Endodermal cell (in vitro differentiated cells): ENCODE measurements at regions not wholly inside any gene's neighbourhood (a gene's known extent, or its start where the extent isn't known, plus 50 kb on each side); places are given as distances from the start of the nearest gene placed in this dataset.
A peak's percentile ranks its signal among the peaks of the same experiment; 100 is the strongest.

Source experiments
- DNase-seq: peaks from one replicate; pipeline ENCODE4 v3.0.0-alpha.2; 2017
- H3K27ac ChIP-seq: 2 replicates; pipeline ENCODE4 v1.5.1; 2013; ENCODE audit warnings: mild to moderate bottlenecking, low read depth, low read length, moderate library complexity
- H3K27me3 ChIP-seq: 2 replicates; pipeline ENCODE4 v1.6.1; 2013; ENCODE audit warnings: mild to moderate bottlenecking, low read length, moderate library complexity; ENCODE audit not compliant: insufficient read depth, control insufficient read depth, poor library complexity, severe bottlenecking
- H3K36me3 ChIP-seq: 2 replicates; pipeline ENCODE4 v1.7.0; 2013; ENCODE audit warnings: mild to moderate bottlenecking, low read length, moderate library complexity; ENCODE audit not compliant: control insufficient read depth, insufficient read depth
- H3K4me1 ChIP-seq: one replicate; pipeline ENCODE4 v1.7.0; 2013; ENCODE audit warnings: low read length; ENCODE audit not compliant: control insufficient read depth, insufficient read depth
- H3K4me3 ChIP-seq: 2 replicates; pipeline ENCODE4 v1.5.1; 2013; ENCODE audit warnings: mild to moderate bottlenecking, low read length, moderate library complexity
- H3K9ac ChIP-seq: 2 replicates; pipeline ENCODE4 v1.6.1; 2013; ENCODE audit warnings: mild to moderate bottlenecking, low read length, moderate library complexity; ENCODE audit not compliant: poor library complexity, severe bottlenecking; ENCODE audit errors: extremely low read depth
- H3K9me3 ChIP-seq: 2 replicates; pipeline ENCODE4 v1.6.1; 2013; ENCODE audit warnings: mild to moderate bottlenecking, low read length, moderate library complexity; ENCODE audit not compliant: control insufficient read depth
- H3K27ac Mint-ChIP-seq: 2 replicates; pipeline ENCODE4 v1.8.0; 2020; ENCODE audit warnings: mixed read lengths
- H3K27me3 Mint-ChIP-seq: 2 replicates; pipeline ENCODE4 v1.8.0; 2021; ENCODE audit warnings: mild to moderate bottlenecking, mixed read lengths; ENCODE audit not compliant: insufficient read depth
- H3K36me3 Mint-ChIP-seq: 2 replicates; pipeline ENCODE4 v1.8.0; 2020; ENCODE audit warnings: low read depth, mixed read lengths
- H3K4me1 Mint-ChIP-seq: 2 replicates; pipeline ENCODE4 v1.8.0; 2020; ENCODE audit warnings: mixed read lengths
- H3K4me3 Mint-ChIP-seq: 2 replicates; pipeline ENCODE4 v1.8.0; 2020; ENCODE audit warnings: mild to moderate bottlenecking, moderate library complexity, mixed read lengths
- H3K9me3 Mint-ChIP-seq: 2 replicates; pipeline ENCODE4 v1.8.0; 2020; ENCODE audit warnings: mild to moderate bottlenecking, mixed read lengths
- CTCF ChIP-seq: fragments of 200-600 bp; sonication (generic); conservative IDR thresholded peaks from 2 replicates; pipeline ENCODE4 v1.5.0; 2021; ENCODE audit warnings: antibody characterized with exemption, mild to moderate bottlenecking
- WGBS, 2 experiments: methylation state at CpG; one replicate each; pipeline versions ENCODE4 v1.1.5 to v1.1.7; 2013; ENCODE audit warnings: missing lambda C conversion rate in 2 of 2, mixed read lengths in 1 of 2; ENCODE audit not compliant: insufficient coverage in 1 of 2, insufficient read length in 1 of 2; 5-methylcytosine and 5-hydroxymethylcytosine counted together

- H3K4me1 Mint-ChIP-seq = peaks cover 3% of the 10 kb centered on the region
- Histone ChIP-seq H3K9ac (no peak overlapping the region), H3K4me3 (no peak overlapping the region), H3K36me3 (no peaks in the 10 kb centered on the region), H3K9me3 (peaks cover 10% of the 10 kb centered on the region), H3K27ac (no peak overlapping the region), H3K4me1 (no peaks in the 10 kb centered on the region), H3K27me3 (no peaks in the 10 kb centered on the region)
- 90% methylated on average over 3 of the region's 3 CpGs; no CpG with 5 or more reads in 1 of the 2 experiments for WGBS, 2 experiments
- no peaks in the 10 kb centered on the region for H3K27me3 Mint-ChIP-seq
- H3K9me3 Mint-ChIP-seq = no peaks in the 10 kb centered on the region
- no peaks in the 10 kb centered on the region for H3K36me3 Mint-ChIP-seq
- DNase-seq = peak; percentile 82
- H3K4me3 Mint-ChIP-seq = no peak overlapping the region
- TF ChIP-seq CTCF = peak; percentile 51
- H3K27ac Mint-ChIP-seq = no peak overlapping the region
Observed at GRCh38 chr4:36420111-36420679, 138.8 kb downstream of the DTHD1 start.

GRCh38 chr4:36422607-36423006 lies 141.2 kb downstream of the DTHD1 start:
- Histone ChIP-seq H3K4me3 (no peak overlapping the region), H3K9ac (no peak overlapping the region), H3K27me3 (no peaks in the 10 kb centered on the region), H3K27ac (no peak overlapping the region), H3K9me3 (peaks cover 10% of the 10 kb centered on the region), H3K36me3 (no peaks in the 10 kb centered on the region), H3K4me1 (no peaks in the 10 kb centered on the region)
- H3K4me3 Mint-ChIP-seq = no peak overlapping the region
- H3K9me3 Mint-ChIP-seq = no peaks in the 10 kb centered on the region
- no peak for TF ChIP-seq CTCF
- 94% methylated on average over 2 of the region's 2 CpGs; no CpG with 5 or more reads in 1 of the 2 experiments for WGBS, 2 experiments
- no peak overlapping the region for H3K27ac Mint-ChIP-seq
- peaks cover 3% of the 10 kb centered on the region for H3K4me1 Mint-ChIP-seq
- H3K36me3 Mint-ChIP-seq = no peaks in the 10 kb centered on the region
- no peaks in the 10 kb centered on the region for H3K27me3 Mint-ChIP-seq
- DNase-seq = no peak

- Histone ChIP-seq H3K9ac (no peak overlapping the region), H3K4me1 (no peaks in the 10 kb centered on the region), H3K27ac (no peak overlapping the region), H3K36me3 (no peaks in the 10 kb centered on the region), H3K9me3 (no peaks in the 10 kb centered on the region), H3K27me3 (no peaks in the 10 kb centered on the region), H3K4me3 (no peak overlapping the region)
- Mint-ChIP-seq H3K27me3 (no peaks in the 10 kb centered on the region), H3K36me3 (no peaks in the 10 kb centered on the region), H3K4me1 (no peaks in the 10 kb centered on the region), H3K9me3 (no peaks in the 10 kb centered on the region), H3K27ac (no peak overlapping the region), H3K4me3 (no peak overlapping the region)
- no peak for DNase-seq
- WGBS, 2 experiments = 93 to 98% methylated on average over 5 of the region's 5 CpGs
- TF ChIP-seq CTCF = no peak
Observed at GRCh38 chr4:36426741-36427140, 145.3 kb downstream of the DTHD1 start.
